HFF-Myc (cell line): ENCODE measurements at regions not wholly inside any gene's neighbourhood (a gene's known extent, or its start where the extent isn't known, plus 50 kb on each side); places are given as distances from the start of the nearest gene placed in this dataset.

ENCODE experiments used
- DNase-seq: peaks from one replicate; pipeline ENCODE4 v3.0.0-alpha.2; 2011; ENCODE audit warnings: low read depth; ENCODE audit errors: extremely low read depth
- H3K4me3 ChIP-seq: replicated peaks from 2 replicates; pipeline ENCODE4 v1.5.1; 2011; ENCODE audit warnings: low read depth, mild to moderate bottlenecking, control low read depth, low read length
- CTCF ChIP-seq: IDR thresholded peaks from 2 replicates; pipeline ENCODE4 v1.5.1; 2012; ENCODE audit warnings: mild to moderate bottlenecking, low read depth, low read length, control low read depth; ENCODE audit errors: missing control alignments

GRCh38 chr7:156590212-156590611 lies 50.4 kb upstream of the RNF32 start:
- DNase-seq: no peak
- TF ChIP-seq CTCF: no peak
- no peak overlapping the region for H3K4me3 ChIP-seq

- no peak for TF ChIP-seq CTCF
- H3K4me3 ChIP-seq: no peak overlapping the region
- no peak for DNase-seq
Observed at GRCh38 chr7:156589808-156590207, 50.8 kb upstream of the RNF32 start.

- no peak overlapping the region for H3K4me3 ChIP-seq
- no peak for DNase-seq
- no peak for TF ChIP-seq CTCF
Observed at GRCh38 chr7:156585926-156586325, 54.6 kb upstream of the RNF32 start.

GRCh38 chr7:156585025-156585648 lies 55.4 kb upstream of the RNF32 start:
- no peak overlapping the region for H3K4me3 ChIP-seq
- DNase-seq: no peak
- no peak for TF ChIP-seq CTCF

- no peak for TF ChIP-seq CTCF
- H3K4me3 ChIP-seq: no peak overlapping the region
- no peak for DNase-seq
Observed at GRCh38 chr7:156582591-156583123, 57.9 kb upstream of the RNF32 start.

- no peak for TF ChIP-seq CTCF
- DNase-seq: no peak
- no peak overlapping the region for H3K4me3 ChIP-seq
Observed at GRCh38 chr7:156580036-156580435, 60.5 kb upstream of the RNF32 start.

GRCh38 chr7:156579566-156579965 lies 61.0 kb upstream of the RNF32 start:
- no peak overlapping the region for H3K4me3 ChIP-seq
- no peak for TF ChIP-seq CTCF
- DNase-seq: no peak
